Activated CD8-positive, alpha-beta T cell treated with anti-CD3 and anti-CD28 coated beads for 36 hours (primary cell): ENCODE measurements at regions not wholly inside any gene's neighbourhood (a gene's known extent, or its start where the extent isn't known, plus 50 kb on each side); places are given as distances from the start of the nearest gene placed in this dataset.

Source experiments
- ATAC-seq: fragments of 200-7000 bp; cut with Tn5 transposase; one replicate; pipeline ENCODE4 v1.10.0; 2021; ENCODE audit warnings: mild to moderate bottlenecking, moderate library complexity
- CTCF ChIA-PET: fragments of 350-600 bp; sonication (Branson Sonifier 250); formaldehyde crosslinking; loops from one replicate; lab custom pipeline; 2021; ENCODE audit warnings: antibody characterized with exemption; lab: Charles Lee
- POLR2A ChIA-PET: fragments of 350-600 bp; sonication (Branson Sonifier 250); formaldehyde crosslinking; loops from one replicate; lab custom pipeline; 2021; ENCODE audit warnings: antibody characterized with exemption; lab: Charles Lee
- DNase-seq: peaks from one replicate; pipeline ENCODE4 v3.0.0-alpha.2; 2020
- H3K27ac Mint-ChIP-seq: one replicate; pipeline ENCODE4 v1.8.0; 2021; ENCODE audit warnings: mild to moderate bottlenecking, mixed read lengths
- H3K27me3 Mint-ChIP-seq: one replicate; pipeline ENCODE4 v1.8.0; 2021; ENCODE audit warnings: mixed read lengths
- H3K36me3 Mint-ChIP-seq: one replicate; pipeline ENCODE4 v1.8.0; 2021; ENCODE audit warnings: low read depth, mixed read lengths
- H3K4me1 Mint-ChIP-seq: one replicate; pipeline ENCODE4 v1.8.0; 2021; ENCODE audit warnings: low read depth, mixed read lengths
- H3K4me3 Mint-ChIP-seq: one replicate; pipeline ENCODE4 v1.8.0; 2021; ENCODE audit warnings: mild to moderate bottlenecking, moderate library complexity, mixed read lengths
- H3K9me3 Mint-ChIP-seq: one replicate; pipeline ENCODE4 v1.8.0; 2021; ENCODE audit warnings: mixed read lengths
- intact Hi-C: fragments of 100-400 bp; cut with micrococcal nuclease; formaldehyde crosslinking; loops from one replicate; pipeline ENCODE4 v1.10.0; 2022
- TF ChIP-seq, protein P1 (sequence below): fragments of 200-600 bp; IDR thresholded peaks from one replicate; pipeline ENCODE4 v1.8.0; 2022; ENCODE audit warnings: antibody characterized with exemption, mild to moderate bottlenecking

DNA sequence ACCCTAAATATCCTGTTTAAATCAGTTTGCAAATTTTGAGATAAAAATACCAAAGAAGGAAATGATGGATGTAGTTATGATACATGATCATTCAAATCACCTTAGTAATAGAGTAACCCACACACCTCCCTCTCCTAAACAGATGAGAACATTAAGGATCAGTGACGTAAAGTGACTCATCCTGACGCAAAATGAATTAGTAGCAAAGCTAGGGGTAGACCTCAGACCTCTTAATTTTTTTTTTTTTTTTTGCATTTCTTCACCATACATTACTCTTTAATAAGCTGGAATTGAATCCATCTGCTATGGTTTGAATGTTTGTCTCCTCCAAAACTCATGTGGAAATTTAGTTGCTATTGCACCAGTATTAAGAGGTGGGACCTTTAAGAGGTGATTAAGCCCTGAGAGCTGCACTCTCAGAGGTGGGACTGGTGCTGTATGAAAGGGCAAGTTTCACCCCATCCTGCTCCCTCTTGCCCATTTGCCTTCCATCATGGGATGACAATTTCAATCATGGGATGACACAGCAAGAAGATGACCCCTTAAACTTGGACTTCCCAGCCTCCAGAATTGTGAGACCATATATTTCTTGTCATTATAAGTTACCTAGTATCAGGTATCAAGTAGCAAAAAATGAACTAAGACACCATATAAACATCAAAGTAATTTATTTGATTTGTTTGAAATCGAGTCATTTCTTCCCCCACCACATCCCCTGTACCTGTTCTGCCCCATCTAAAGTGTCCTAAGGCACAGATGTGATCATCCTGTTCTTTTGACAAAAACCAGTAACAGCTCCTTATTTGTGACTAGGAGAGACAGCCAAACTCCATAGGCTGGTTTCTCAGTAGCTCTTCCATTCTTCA lies 114.6 kb upstream of the DUSP10 start:
- ATAC-seq (peak; percentile 77), DNase-seq (no peak)
- TF ChIP-seq, protein P1, sequence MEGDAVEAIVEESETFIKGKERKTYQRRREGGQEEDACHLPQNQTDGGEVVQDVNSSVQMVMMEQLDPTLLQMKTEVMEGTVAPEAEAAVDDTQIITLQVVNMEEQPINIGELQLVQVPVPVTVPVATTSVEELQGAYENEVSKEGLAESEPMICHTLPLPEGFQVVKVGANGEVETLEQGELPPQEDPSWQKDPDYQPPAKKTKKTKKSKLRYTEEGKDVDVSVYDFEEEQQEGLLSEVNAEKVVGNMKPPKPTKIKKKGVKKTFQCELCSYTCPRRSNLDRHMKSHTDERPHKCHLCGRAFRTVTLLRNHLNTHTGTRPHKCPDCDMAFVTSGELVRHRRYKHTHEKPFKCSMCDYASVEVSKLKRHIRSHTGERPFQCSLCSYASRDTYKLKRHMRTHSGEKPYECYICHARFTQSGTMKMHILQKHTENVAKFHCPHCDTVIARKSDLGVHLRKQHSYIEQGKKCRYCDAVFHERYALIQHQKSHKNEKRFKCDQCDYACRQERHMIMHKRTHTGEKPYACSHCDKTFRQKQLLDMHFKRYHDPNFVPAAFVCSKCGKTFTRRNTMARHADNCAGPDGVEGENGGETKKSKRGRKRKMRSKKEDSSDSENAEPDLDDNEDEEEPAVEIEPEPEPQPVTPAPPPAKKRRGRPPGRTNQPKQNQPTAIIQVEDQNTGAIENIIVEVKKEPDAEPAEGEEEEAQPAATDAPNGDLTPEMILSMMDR: no peak
- intact Hi-C loops: no loop called here
- CTCF ChIA-PET: interaction anchor here (1.0 kb wide), 1 partner anchor 9 kb away, joined by 3 read pairs; no protein-coding TSS in a partner anchor
- Mint-ChIP-seq H3K4me3 (no peak overlapping the region), H3K27me3 (peaks cover 2% of the 10 kb centered on the region), H3K27ac (no peak overlapping the region), H3K36me3 (no peaks in the 10 kb centered on the region), H3K9me3 (no peaks in the 10 kb centered on the region), H3K4me1 (peaks cover 9% of the 10 kb centered on the region)
- POLR2A ChIA-PET: no interaction called here

DNA sequence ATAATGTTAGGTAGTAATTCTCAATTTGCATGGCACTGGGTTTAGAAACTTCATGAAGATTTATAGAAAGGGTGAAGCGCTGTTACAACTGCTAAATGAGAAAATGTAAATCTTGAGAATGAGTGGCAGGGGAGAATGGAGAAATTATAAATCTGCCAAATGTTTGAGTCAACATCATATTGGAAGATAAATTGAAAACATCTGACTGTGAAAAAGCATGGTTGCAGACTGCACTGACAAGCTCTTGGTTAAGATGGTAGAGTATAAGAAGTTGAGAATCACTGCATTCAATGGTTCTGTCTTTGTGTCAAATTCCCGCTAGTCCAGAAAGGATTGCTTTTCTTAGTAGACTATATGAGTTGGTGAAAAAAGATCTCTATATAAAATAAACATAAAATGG lies 113.3 kb upstream of the DUSP10 start:
- TF ChIP-seq, protein P1: no peak
- Mint-ChIP-seq H3K4me3 (no peak overlapping the region), H3K4me1 (peaks cover 9% of the 10 kb centered on the region), H3K9me3 (no peaks in the 10 kb centered on the region), H3K27ac (no peak overlapping the region), H3K27me3 (peaks cover 2% of the 10 kb centered on the region), H3K36me3 (no peaks in the 10 kb centered on the region)
- no peak for ATAC-seq
- POLR2A ChIA-PET: interaction anchor here (2.2 kb wide), 1 partner anchor 9 kb away, joined by 6 read pairs; no protein-coding TSS in a partner anchor
- intact Hi-C loops: no loop called here
- no peak for DNase-seq
- CTCF ChIA-PET: interaction anchor here (0.5 to 1.1 kb wide), 2 partner anchors 154 to 206 kb away, joined by 3 read pairs; no protein-coding TSS in a partner anchor

DNA sequence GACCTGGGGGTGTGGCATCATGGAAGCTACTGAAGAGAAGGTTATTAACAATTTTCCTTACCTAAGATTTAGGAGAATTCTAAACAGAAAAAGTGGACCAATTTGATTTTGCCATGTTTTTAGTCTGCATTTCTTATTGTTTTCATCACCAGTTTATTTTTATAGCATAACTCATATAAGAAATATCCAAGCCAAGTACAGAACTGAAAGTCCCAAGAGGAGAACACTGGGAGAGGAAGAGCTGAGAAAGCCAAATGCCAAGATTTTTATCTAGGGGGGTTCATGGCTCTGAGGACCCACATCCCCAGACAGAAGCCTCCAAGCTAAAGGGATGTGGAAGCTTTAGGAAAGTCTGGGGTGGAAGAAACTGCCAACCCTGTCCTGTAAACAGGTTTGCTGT lies 109.4 kb upstream of the DUSP10 start:
- intact Hi-C loops: no loop called here
- CTCF ChIA-PET: interaction anchor here (1.0 to 1.5 kb wide), 2 partner anchors 13 to 604 kb away, joined by 3 to 4 read pairs; no protein-coding TSS in a partner anchor

DNA sequence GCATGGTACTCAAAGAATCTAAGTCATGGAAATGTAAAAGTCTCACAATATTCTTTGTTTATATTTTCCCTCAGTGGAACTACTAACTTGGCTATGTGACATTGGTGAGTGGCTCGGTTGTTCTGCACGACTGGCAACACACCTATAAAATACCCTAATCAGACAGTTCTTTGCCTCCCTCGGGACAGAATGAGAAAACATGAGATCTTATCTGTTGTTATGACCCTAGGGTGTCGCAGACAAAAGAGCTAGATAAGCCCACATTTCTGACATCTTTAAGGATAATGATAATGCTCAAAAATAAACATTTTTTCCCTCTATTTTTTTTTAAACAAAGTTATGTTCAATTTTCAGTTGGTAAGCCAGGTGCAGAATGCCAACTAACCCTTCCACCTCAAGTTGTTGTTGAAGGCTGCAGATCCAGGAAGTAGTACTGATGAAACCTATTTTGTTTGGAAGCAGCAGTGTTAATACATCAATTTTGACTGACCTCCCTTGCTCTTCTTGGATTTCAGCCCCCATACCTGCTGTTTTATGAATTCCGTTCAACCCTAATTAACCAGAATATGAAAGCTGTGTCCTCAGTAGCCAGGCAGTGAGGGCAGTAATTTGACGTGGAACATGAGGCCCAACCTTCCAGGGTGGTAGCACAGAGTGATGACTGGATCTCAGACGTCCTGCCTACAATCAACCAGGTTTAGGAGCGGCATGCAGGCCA lies 108.7 kb upstream of the DUSP10 start:
- POLR2A ChIA-PET: no interaction called here
- H3K4me3 Mint-ChIP-seq: no peak overlapping the region
- no peaks in the 10 kb centered on the region for H3K9me3 Mint-ChIP-seq
- TF ChIP-seq, protein P1: no peak
- no peak for ATAC-seq
- CTCF ChIA-PET: interaction anchor here (1.0 kb wide), 1 partner anchor 14 kb away, joined by 3 read pairs; no protein-coding TSS in a partner anchor
- H3K4me1 Mint-ChIP-seq: no peaks in the 10 kb centered on the region
- DNase-seq: no peak
- no peak overlapping the region for H3K27ac Mint-ChIP-seq
- peaks cover 2% of the 10 kb centered on the region for H3K27me3 Mint-ChIP-seq
- H3K36me3 Mint-ChIP-seq: no peaks in the 10 kb centered on the region
- intact Hi-C loops: no loop called here

More for the DNA sequence above, 109.4 kb upstream of the DUSP10 start:
- no peak overlapping the region for H3K4me3 Mint-ChIP-seq
- ATAC-seq (no peak), DNase-seq (no peak)
- H3K27ac Mint-ChIP-seq: no peak overlapping the region
- H3K4me1 Mint-ChIP-seq: peaks cover 5% of the 10 kb centered on the region
- no peaks in the 10 kb centered on the region for H3K36me3 Mint-ChIP-seq
- POLR2A ChIA-PET: no interaction called here
- TF ChIP-seq, protein P1: no peak
- H3K27me3 Mint-ChIP-seq: peaks cover 2% of the 10 kb centered on the region
- H3K9me3 Mint-ChIP-seq: no peaks in the 10 kb centered on the region
